WTC11 (cell line): ENCODE measurements at regions not wholly inside any gene's neighbourhood (a gene's known extent, or its start where the extent isn't known, plus 50 kb on each side); places are given as distances from the start of the nearest gene placed in this dataset.
A peak's percentile ranks its signal among the peaks of the same experiment; 100 is the strongest.

Experiments used
- ELF4 ChIP-seq: sonication (generic); formaldehyde crosslinking; IDR thresholded peaks from 2 replicates; pipeline ENCODE4 v1.8.1; 2022; ENCODE audit warnings: low read depth, mild to moderate bottlenecking, moderate library complexity, missing genetic modification reagents
- MAX ChIP-seq: sonication (generic); formaldehyde crosslinking; IDR thresholded peaks from 2 replicates; pipeline ENCODE4 v1.8.0; 2022; ENCODE audit warnings: mild to moderate bottlenecking, missing genetic modification reagents
- MXD4 ChIP-seq: fragments of 250-450 bp; sonication (Bioruptor Pico); IDR thresholded peaks from 2 replicates; pipeline ENCODE4 v1.8.0; 2021; ENCODE audit warnings: mild to moderate bottlenecking, moderate library complexity, borderline replicate concordance
- MYBL2 ChIP-seq: sonication (generic); formaldehyde crosslinking; IDR thresholded peaks from 2 replicates; pipeline ENCODE4 v1.8.1; 2023; ENCODE audit warnings: mild to moderate bottlenecking, moderate library complexity, missing genetic modification reagents
- NR3C1 ChIP-seq: sonication (generic); formaldehyde crosslinking; conservative IDR thresholded peaks from 2 replicates; pipeline ENCODE4 v1.8.1; 2023; ENCODE audit warnings: low read depth, mild to moderate bottlenecking, missing genetic modification reagents
- PRRX2 ChIP-seq: fragments of 250-450 bp; sonication (Bioruptor Pico); IDR thresholded peaks from 2 replicates; pipeline ENCODE4 v1.8.0; 2021; ENCODE audit warnings: mild to moderate bottlenecking
- TF ChIP-seq, protein P1 (sequence below): fragments of 200-600 bp; IDR thresholded peaks from 2 replicates; pipeline ENCODE4 v1.8.0; 2022; ENCODE audit warnings: antibody characterized with exemption
- TF ChIP-seq, protein P2 (sequence below): sonication (generic); formaldehyde crosslinking; IDR thresholded peaks from 2 replicates; pipeline ENCODE4 v1.8.0; 2022; ENCODE audit warnings: mild to moderate bottlenecking, missing genetic modification reagents

- TF ChIP-seq, protein P1, sequence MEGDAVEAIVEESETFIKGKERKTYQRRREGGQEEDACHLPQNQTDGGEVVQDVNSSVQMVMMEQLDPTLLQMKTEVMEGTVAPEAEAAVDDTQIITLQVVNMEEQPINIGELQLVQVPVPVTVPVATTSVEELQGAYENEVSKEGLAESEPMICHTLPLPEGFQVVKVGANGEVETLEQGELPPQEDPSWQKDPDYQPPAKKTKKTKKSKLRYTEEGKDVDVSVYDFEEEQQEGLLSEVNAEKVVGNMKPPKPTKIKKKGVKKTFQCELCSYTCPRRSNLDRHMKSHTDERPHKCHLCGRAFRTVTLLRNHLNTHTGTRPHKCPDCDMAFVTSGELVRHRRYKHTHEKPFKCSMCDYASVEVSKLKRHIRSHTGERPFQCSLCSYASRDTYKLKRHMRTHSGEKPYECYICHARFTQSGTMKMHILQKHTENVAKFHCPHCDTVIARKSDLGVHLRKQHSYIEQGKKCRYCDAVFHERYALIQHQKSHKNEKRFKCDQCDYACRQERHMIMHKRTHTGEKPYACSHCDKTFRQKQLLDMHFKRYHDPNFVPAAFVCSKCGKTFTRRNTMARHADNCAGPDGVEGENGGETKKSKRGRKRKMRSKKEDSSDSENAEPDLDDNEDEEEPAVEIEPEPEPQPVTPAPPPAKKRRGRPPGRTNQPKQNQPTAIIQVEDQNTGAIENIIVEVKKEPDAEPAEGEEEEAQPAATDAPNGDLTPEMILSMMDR = peak; percentile 52
- TF ChIP-seq ELF4 (no peak), MYBL2 (no peak), NR3C1 (CRISPR knock-in tag) (no peak), MXD4 (CRISPR knock-in tag) (no peak), PRRX2 (no peak), MAX (CRISPR knock-in tag) (no peak)
- TF ChIP-seq, protein P2, sequence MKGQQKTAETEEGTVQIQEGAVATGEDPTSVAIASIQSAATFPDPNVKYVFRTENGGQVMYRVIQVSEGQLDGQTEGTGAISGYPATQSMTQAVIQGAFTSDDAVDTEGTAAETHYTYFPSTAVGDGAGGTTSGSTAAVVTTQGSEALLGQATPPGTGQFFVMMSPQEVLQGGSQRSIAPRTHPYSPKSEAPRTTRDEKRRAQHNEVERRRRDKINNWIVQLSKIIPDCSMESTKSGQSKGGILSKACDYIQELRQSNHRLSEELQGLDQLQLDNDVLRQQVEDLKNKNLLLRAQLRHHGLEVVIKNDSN (CRISPR knock-in tag) = no peak
Observed at GRCh38 chr7:88401009-88401623, 94.4 kb upstream of the STEAP4 start.
